Fibroblast of lung (primary cell): ENCODE measurements at regions not wholly inside any gene's neighbourhood (a gene's known extent, or its start where the extent isn't known, plus 50 kb on each side); places are given as distances from the start of the nearest gene placed in this dataset.
A peak's percentile ranks its signal among the peaks of the same experiment; 100 is the strongest.

Experiments used
- DNase-seq, 2 donors: peaks; one replicate each; pipeline versions ENCODE4 v3.0.0 to v3.0.0-alpha.2; 2010; ENCODE audit warnings: low read depth in 2 of 2
- H2AFZ ChIP-seq: 2 replicates; pipeline ENCODE4 v1.5.1; 2012; ENCODE audit warnings: low read length, control low read depth, inconsistent platforms
- H3K27ac ChIP-seq: 2 replicates; pipeline ENCODE4 v1.5.1; 2011; ENCODE audit warnings: low read length, control low read depth; ENCODE audit not compliant: insufficient read depth
- H3K27me3 ChIP-seq: 2 replicates; pipeline ENCODE4 v1.5.1; 2011; ENCODE audit warnings: mild to moderate bottlenecking, low read length; ENCODE audit not compliant: control insufficient read depth, insufficient read depth
- H3K36me3 ChIP-seq: 2 replicates; pipeline ENCODE4 v1.5.1; 2011; ENCODE audit warnings: low read length; ENCODE audit not compliant: control insufficient read depth, insufficient read depth
- H3K4me1 ChIP-seq: 2 replicates; pipeline ENCODE4 v1.5.1; 2011; ENCODE audit warnings: low read length; ENCODE audit not compliant: control insufficient read depth, insufficient read depth; ENCODE audit errors: extremely low read depth
- H3K4me2 ChIP-seq: 2 replicates; pipeline ENCODE4 v1.5.1; 2011; ENCODE audit warnings: low read length, control low read depth; ENCODE audit not compliant: insufficient read depth; ENCODE audit errors: extremely low read depth
- H3K4me3 ChIP-seq, 4 experiments: fragments of 200-600 bp in 1 of 4; sonication (generic) in 1 of 4; replicated peaks in 1 of 4; 2 replicates each; pipeline ENCODE4 v1.5.1; 2011 to 2016; ENCODE audit warnings: low read length in 4 of 4, low read depth in 3 of 4, mild to moderate bottlenecking in 3 of 4, control low read depth in 2 of 4, inconsistent platforms in 1 of 4, mixed read lengths in 1 of 4; ENCODE audit not compliant: insufficient read depth in 1 of 4; ENCODE audit errors: control extremely low read depth in 1 of 4
- H3K79me2 ChIP-seq: 2 replicates; pipeline ENCODE4 v1.5.1; 2012; ENCODE audit warnings: mild to moderate bottlenecking, low read length, inconsistent platforms; ENCODE audit not compliant: control insufficient read depth, insufficient read depth
- H3K9ac ChIP-seq: 2 replicates; pipeline ENCODE4 v1.5.1; 2011; ENCODE audit warnings: mild to moderate bottlenecking, low read length, control low read depth; ENCODE audit not compliant: insufficient read depth
- H3K9me3 ChIP-seq: 2 replicates; pipeline ENCODE4 v1.5.1; 2012; ENCODE audit warnings: low read depth, low read length; ENCODE audit not compliant: control insufficient read depth, insufficient read depth
- H4K20me1 ChIP-seq: 2 replicates; pipeline ENCODE4 v1.5.1; 2011; ENCODE audit warnings: low read length; ENCODE audit not compliant: control insufficient read depth, insufficient read depth; ENCODE audit errors: extremely low read depth
- EZH2 ChIP-seq: IDR thresholded peaks from 2 replicates; pipeline ENCODE4 v1.5.1; 2012; ENCODE audit warnings: low read length, control low read depth, mild to moderate bottlenecking; ENCODE audit errors: missing control alignments
- TF ChIP-seq, protein P1 (sequence below), 2 donors: IDR thresholded peaks in 1 of 2; conservative IDR thresholded peaks in 1 of 2; 1 replicate in 1 of 2; 2 replicates in 1 of 2; pipeline ENCODE4 v1.5.1; 2011 to 2012; ENCODE audit warnings: low read length in 2 of 2, control low read depth in 1 of 2, inconsistent platforms in 1 of 2, low read depth in 1 of 2, mild to moderate bottlenecking in 1 of 2

DNA sequence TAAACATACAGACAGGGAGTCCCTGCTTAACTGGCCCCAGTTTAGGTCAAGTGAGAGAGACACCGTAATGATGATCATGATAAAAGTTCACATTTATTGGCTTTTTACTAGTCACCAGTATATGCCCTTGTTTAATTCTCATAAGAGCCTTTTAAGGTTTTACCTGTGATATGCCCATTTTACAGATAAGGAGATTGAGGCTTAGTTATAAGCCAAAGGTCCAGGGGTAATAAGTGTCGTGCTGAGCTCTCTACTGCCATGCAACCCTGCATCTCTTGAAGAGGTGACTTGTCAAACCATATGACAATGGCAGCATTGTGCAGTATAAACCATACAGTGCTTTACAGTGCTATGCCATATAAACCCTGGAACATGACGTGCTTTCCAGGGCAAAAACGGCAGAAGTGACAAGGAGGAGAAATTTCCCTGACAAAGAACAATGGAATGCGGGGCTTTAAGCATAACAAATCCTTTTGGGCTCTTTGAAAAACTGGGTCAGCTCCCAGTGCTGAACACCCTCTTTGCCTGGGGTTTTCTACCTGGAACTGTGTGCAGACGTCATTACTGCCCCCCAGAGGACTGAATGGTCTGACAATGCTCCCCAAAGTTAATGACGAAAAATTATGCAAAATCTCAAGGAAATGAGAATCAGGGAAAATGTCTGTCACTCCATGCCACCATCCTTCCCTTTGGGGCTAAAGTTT lies 59.7 kb upstream of the C14orf132 start:
- no peak overlapping the region for H3K4me2 ChIP-seq
- no peaks in the 10 kb centered on the region for H4K20me1 ChIP-seq
- no peak overlapping the region for H3K9ac ChIP-seq
- no peaks in the 10 kb centered on the region for H3K9me3 ChIP-seq
- no peaks in the 10 kb centered on the region for H3K36me3 ChIP-seq
- peak in 1 of 2 donors; percentile 4 for DNase-seq
- no peak overlapping the region for H2AFZ ChIP-seq
- no peaks in the 10 kb centered on the region for H3K4me1 ChIP-seq
- H3K4me3 ChIP-seq, result no peak overlapping the region
- TF ChIP-seq EZH2, result no peak
- TF ChIP-seq, protein P1, sequence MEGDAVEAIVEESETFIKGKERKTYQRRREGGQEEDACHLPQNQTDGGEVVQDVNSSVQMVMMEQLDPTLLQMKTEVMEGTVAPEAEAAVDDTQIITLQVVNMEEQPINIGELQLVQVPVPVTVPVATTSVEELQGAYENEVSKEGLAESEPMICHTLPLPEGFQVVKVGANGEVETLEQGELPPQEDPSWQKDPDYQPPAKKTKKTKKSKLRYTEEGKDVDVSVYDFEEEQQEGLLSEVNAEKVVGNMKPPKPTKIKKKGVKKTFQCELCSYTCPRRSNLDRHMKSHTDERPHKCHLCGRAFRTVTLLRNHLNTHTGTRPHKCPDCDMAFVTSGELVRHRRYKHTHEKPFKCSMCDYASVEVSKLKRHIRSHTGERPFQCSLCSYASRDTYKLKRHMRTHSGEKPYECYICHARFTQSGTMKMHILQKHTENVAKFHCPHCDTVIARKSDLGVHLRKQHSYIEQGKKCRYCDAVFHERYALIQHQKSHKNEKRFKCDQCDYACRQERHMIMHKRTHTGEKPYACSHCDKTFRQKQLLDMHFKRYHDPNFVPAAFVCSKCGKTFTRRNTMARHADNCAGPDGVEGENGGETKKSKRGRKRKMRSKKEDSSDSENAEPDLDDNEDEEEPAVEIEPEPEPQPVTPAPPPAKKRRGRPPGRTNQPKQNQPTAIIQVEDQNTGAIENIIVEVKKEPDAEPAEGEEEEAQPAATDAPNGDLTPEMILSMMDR (conservative IDR thresholded peaks at IDR 0.05 in 1 of 2, IDR thresholded peaks at IDR 0.05 in 1 of 2; ENCODE audit: low read depth in 1 of 2, low read length in 2 of 2), result no peak
- H3K27ac ChIP-seq, result no peak overlapping the region
- no peaks in the 10 kb centered on the region for H3K27me3 ChIP-seq
- H3K79me2 ChIP-seq, result no peaks in the 10 kb centered on the region

DNA sequence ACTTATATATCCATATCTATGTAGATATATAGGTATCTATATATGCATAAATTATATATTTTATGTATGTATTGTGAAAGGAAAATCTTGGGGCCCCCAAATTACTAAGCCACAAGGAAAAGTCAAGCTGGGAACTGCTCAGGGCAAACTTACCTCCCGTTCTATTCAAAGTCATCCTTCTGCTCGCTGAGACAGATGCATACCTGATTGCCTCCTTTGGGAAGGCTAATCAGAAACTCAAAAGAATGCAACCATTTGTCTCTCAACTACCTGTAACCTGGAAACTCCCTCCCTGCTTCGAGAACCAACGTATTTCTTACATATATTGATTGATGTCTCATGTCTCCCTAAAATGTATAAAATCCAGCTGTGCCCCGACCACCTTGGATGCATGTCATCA lies 58.8 kb upstream of the C14orf132 start:
- no peak overlapping the region for H3K4me2 ChIP-seq
- H2AFZ ChIP-seq, result no peak overlapping the region
- no peaks in the 10 kb centered on the region for H3K4me1 ChIP-seq
- no peaks in the 10 kb centered on the region for H4K20me1 ChIP-seq
- H3K36me3 ChIP-seq, result no peaks in the 10 kb centered on the region
- H3K79me2 ChIP-seq, result no peaks in the 10 kb centered on the region
- no peak overlapping the region for H3K9ac ChIP-seq
- H3K27ac ChIP-seq, result no peak overlapping the region
- H3K27me3 ChIP-seq, result no peaks in the 10 kb centered on the region
- DNase-seq, result no peak
- no peaks in the 10 kb centered on the region for H3K9me3 ChIP-seq
- H3K4me3 ChIP-seq, result no peak overlapping the region
- no peak for TF ChIP-seq EZH2
- TF ChIP-seq, protein P1 (conservative IDR thresholded peaks at IDR 0.05 in 1 of 2, IDR thresholded peaks at IDR 0.05 in 1 of 2; ENCODE audit: low read depth in 1 of 2, low read length in 2 of 2), result no peak

DNA sequence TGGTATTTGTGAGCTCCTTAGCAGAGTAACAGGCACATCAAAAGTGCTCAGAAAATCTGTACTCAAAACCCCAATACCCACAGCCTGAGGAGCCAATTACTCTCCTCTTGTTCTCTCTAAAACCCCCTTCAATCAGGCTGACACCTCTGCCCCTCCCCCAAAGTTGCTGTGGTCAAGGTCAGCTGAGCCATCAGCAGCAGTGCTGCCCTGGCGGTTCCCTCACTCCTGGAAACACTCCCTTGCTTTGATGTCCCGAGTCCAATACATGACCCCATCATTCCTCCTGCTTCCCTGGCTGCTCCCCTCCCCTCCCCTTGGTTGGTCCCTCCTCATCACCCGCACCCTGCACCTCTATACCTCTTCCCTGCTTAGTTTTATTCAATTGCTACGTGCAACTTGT lies 57.2 kb upstream of the C14orf132 start:
- H3K79me2 ChIP-seq, result no peaks in the 10 kb centered on the region
- DNase-seq, result no peak
- no peak overlapping the region for H2AFZ ChIP-seq
- H3K36me3 ChIP-seq, result no peaks in the 10 kb centered on the region
- no peak overlapping the region for H3K4me3 ChIP-seq
- no peaks in the 10 kb centered on the region for H3K27me3 ChIP-seq
- no peak overlapping the region for H3K4me2 ChIP-seq
- H3K9ac ChIP-seq, result no peak overlapping the region
- no peaks in the 10 kb centered on the region for H3K9me3 ChIP-seq
- no peak for TF ChIP-seq EZH2
- TF ChIP-seq, protein P1 (conservative IDR thresholded peaks at IDR 0.05 in 1 of 2, IDR thresholded peaks at IDR 0.05 in 1 of 2; ENCODE audit: low read depth in 1 of 2, low read length in 2 of 2), result no peak
- H4K20me1 ChIP-seq, result no peaks in the 10 kb centered on the region
- no peak overlapping the region for H3K27ac ChIP-seq
- H3K4me1 ChIP-seq, result no peaks in the 10 kb centered on the region
